HS-5 (cell line): ENCODE measurements at regions not wholly inside any gene's neighbourhood (a gene's known extent, or its start where the extent isn't known, plus 50 kb on each side); places are given as distances from the start of the nearest gene placed in this dataset.
A peak's percentile ranks its signal among the peaks of the same experiment; 100 is the strongest.
"Not testable (repeated sequence)": the region's sequence is repeated elsewhere in the genome, so short reads cannot be mapped to it uniquely, and the experiment has no call there.

Experiments
- DNase-seq: peaks from one replicate; pipeline ENCODE4 v3.0.0-alpha.2; 2012; ENCODE audit warnings: low read depth

DNA sequence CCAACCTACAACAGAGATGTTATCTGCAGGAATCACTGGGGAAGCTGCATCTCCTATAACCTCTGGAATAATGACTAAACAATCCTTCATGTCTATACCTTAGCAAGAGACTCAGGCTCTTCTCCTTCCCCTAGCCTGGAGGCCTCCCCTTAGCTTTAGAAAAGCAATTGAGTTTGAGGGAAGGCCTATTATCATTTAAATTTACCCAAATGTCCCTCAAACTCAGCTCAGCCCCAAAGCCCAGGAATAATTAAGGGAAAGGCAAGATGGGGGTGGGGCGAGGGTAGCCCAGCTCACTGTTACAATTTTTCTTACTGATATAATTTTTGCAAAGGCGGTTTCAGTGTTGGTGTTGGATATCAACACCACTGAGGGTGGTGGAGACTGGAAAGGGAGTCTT lies 151.4 kb upstream of the EEA1 start:
- DNase-seq: no peak

DNA sequence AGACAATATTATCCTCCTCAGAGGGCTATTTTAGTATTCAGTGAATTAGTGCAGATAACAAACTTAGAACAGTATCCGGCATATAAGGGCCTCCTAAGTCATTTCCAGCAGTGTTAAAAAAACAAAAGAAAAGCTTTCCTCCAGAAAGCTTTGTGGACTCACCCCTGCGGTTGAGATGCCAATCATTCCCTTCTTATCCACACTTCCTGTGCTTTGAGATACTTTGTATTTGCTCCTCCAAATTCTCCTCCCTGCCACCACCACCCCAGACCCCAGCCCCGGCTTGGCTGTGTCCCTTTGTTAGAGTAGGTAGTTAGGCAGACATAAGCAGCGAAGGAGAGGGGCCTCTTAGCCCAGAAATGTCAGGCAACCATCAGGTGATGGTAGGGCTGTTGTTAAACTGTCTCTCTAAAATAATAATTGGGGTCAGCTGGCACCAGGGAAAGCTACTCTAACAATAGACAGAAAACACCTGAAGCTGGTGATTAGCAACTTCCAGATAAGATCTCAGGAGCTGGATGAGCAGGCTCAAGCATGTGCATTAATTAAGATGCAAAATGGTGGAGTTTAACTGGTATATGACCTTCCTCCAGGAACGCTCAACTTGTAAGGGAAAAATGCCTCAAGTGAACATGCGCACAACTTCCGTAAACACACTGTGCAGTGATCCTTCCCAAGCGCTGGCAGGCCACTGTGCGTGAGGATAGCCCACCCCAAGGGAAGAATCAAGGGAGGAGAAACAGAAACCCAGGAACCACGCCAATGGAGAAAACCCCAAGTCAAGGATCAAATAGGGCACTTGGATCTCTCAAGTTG lies 152.1 kb upstream of the EEA1 start:
- no peak for DNase-seq

GRCh38 chr12:93081810-93082165 lies 152.7 kb upstream of the EEA1 start:
- DNase-seq: no peak

DNA sequence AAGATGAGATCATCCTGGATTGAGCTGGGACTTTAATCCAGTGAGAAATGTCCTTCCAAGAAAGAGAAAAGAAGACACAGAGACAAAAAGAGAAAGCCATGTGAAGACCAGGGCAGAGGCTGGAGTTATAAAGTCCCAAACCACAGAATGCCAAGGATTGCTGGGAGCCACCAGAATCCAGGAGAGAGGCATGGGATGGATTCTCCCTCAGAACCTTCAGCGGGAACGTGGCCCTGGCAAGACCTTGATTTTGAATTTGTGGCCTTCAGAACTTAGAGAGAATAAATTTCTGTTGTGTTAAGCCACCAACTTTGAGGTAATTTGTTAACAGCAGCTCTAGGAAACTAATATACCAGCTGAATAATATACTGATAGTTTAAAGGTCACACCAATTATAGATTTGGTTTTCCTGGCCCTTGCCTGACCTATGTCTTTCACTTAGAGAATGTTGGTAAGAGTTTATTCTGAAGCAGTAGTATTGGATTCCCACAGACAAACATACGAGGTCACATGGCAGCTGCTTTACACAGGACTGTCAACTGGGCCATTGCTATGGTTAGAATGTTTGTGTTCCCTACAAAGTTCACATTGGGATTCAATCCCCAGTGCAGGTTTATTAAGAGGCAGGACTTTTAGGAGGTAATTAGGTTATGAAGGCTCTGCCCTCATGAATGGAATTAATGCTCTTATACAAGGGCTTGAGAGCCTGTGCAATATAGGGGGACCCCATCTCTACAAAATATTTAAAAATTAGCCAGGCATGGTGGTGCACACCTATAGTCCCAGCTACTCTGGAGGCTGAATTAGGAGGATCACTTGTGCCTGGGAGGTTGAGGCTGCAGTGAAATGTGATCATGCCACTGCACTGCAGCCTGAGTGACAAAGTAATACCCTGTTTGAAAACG lies 156.5 kb upstream of the EEA1 start:
- DNase-seq: no peak

DNA sequence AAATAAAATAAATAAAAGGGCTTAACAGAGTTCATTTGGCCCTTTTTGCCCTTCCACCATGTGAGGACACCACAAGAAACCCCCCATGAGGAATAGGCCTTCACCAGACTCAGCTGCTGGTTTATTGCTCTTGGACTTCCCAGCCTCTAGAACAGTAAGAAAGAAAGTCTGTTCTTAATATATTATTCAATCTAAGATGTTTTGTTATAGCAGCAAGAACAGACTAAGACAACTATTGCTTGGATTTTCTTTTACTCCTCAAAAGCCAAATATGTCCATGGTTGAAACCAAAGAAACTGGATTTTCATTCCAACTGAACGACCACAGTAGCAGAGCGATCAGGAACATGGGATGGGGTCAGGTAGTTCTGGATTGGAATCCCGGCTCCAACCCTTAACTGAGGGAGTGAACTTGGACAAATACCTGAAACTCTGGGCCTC lies 157.2 kb upstream of the EEA1 start:
- DNase-seq: no peak

GRCh38 chr12:93087840-93088610 lies 158.9 kb upstream of the EEA1 start:
- no peak for DNase-seq

DNA sequence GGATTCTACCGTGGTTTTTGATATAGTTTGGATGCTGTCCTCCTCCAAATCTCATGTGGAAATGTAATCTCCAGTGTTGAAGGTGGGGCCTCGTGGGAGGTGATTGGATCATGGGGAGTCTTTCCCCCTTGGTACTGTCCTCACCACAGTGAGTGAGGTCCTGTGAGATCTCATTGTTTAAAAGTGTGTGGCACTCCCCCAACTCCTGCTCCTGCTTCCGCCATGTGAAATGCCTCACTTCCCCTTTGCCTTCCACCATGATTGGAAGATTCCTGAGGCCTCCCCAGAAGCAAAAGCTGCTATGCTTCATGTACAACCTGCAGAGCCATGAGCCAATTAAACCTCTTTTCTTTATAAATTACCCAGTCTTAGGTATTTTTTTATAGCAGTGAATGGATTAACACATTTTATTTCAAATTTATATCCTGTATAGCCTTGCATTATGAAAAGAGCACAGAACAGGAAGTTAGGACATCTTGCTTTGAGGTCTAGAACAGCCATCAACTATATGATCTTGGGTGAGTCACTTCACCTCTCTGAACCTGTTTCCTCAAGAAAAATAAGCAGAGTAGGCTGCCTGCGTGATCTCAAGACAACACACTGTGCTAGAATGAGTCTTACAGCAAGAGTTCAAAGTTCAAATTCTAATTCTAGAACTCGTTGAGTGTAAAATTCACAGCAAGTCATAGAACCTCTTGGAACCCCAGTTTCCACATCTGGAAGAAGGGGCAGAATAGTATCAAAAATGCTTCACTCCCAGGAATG lies 160.9 kb upstream of the EEA1 start:
- peak; percentile 76 for DNase-seq

DNA sequence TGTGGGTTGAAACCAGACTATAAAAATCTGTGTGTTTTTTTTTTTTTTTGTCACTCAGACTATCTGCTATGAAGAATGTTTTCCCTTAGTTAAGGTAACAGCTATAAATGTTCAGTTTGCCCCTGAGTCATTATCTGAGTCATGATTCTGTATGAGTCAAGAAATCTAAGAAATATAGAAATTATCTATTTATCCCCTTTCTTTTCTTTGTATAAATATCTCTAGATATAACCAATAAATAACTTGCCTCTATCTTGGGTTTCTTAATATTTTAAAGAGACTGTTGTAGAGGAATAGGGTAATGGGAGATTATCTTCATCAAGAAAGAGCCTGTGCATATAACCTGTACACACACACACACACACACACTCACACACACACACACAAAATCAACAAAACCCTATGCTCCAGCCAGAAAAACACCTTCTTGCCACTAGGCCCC lies 161.7 kb upstream of the EEA1 start:
- peak; percentile 65 for DNase-seq

GRCh38 chr12:93091886-93092648 lies 163.0 kb upstream of the EEA1 start:
- no peak for DNase-seq

DNA sequence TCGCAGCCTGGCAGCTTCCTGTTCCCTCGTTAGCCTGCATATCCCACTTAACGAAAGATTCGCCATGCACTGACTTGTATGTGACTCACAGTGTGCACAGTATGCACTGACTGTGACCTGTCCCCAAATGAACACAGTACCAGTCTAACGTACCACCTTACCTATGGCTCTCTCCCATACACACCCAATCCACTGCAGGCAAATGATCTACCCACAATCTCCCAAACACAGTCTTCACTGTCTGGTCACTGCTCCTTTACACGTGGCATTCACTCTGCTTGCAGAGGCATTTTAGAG lies 163.5 kb upstream of the EEA1 start:
- DNase-seq: no peak

- no peak for DNase-seq
These were observed 164.1 kb upstream of the EEA1 start for GRCh38 chr12:93093243-93093642.

DNA sequence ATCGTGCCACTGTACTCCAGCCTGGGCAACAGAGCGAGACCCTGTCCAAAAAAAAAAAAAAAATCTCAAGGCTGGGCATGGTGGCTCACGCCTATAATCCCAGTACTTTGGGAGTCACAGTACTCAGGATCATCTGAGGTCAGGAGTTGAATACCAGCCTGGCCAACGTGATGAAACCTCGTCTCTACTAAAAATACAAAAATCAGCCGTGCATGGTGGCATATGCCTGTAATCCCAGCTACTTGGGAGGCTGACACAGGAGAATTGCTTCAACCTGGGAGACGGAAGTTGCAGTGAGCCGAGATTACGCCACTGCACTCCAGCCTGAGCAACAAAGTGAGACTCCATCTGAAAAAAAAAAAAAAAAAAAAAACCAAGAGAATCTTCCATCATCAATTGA lies 165.1 kb upstream of the EEA1 start:
- DNase-seq: not testable (repeated sequence)

DNA sequence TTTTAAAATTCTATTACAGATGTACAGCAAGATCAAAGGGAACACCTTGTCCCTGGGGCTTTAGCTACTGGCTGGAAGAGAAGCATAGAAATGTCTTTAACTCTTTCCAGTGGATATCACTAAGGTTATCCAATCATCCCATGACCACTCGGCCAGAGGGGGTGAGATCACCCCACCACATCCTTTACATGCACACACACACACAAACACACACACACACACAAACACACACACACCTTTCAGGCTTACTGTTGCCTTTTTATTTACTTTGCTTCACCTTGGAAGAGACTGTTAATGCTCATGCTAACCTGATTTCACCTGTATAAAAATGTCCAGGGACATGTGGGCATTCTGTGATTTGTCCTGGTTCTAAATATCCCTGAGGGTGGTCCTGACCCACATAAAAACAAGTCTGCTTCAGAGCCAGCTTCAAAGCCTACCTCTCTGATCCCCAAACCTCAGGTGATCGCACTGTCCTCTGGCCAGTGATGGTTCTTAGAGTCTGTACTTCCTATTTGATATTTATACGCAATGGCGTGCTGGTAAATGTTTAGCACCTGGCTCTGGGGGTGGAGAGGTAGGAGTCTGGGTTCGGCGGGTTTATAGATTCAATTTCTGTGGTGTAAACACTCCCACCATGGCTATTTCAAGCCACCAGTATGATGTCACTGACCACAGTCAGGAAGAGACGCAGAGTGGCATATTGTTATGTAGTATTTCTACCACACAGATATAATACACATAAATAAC lies 166.1 kb upstream of the EEA1 start:
- no peak for DNase-seq

DNA sequence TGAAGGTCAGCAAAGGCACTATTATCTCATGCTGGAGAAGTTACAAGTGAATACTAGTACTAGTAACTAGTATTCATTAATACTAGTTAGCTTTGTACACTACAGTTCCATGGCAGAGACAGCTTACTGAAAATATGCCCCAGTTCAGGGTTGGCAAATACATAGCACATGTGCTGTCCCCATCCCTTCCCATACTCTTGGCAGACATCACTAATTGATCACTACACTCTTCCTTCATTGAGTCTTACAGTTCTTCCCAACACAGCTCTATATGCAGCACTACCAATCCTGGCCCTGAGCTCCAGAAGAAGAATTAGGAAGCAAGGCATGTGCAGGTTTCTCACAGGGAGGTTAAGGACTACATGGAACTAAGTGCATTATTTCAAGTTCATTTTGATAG lies 168.3 kb upstream of the EEA1 start:
- no peak for DNase-seq

- no peak for DNase-seq
These were observed 169.0 kb upstream of the EEA1 start for GRCh38 chr12:93098077-93098476.

GRCh38 chr12:93099792-93100191 lies 170.7 kb upstream of the EEA1 start:
- DNase-seq: no peak

DNA sequence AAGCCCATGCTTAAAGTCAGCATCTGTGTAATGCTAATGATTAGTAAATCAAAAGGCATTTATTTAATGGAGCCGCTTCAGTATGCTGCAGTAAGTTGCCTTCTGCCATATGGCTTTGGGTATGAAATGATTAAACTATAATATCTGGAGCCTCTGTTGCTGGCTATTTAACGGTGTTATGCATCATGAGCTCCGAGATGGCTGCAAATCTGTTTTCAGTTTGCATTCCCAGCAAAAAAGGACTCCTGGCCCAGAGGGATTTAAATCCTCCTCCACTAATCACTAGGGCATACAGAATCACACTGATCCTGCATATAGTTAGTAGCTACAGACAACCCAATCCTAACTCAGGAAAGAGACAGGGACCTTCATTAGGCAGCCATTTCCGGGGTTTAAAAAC lies 171.5 kb upstream of the EEA1 start:
- DNase-seq: no peak

- DNase-seq: no peak
These were observed 172.3 kb upstream of the EEA1 start for GRCh38 chr12:93101367-93101766.

GRCh38 chr12:93102312-93102711 lies 173.2 kb upstream of the EEA1 start:
- no peak for DNase-seq

GRCh38 chr12:93102744-93103143 lies 173.6 kb upstream of the EEA1 start:
- DNase-seq: no peak
